ENCODE measurements at regions not wholly inside any gene's neighbourhood (a gene's known extent, or its start where the extent isn't known, plus 50 kb on each side); places are given as distances from the start of the nearest gene placed in this dataset.

DNA sequence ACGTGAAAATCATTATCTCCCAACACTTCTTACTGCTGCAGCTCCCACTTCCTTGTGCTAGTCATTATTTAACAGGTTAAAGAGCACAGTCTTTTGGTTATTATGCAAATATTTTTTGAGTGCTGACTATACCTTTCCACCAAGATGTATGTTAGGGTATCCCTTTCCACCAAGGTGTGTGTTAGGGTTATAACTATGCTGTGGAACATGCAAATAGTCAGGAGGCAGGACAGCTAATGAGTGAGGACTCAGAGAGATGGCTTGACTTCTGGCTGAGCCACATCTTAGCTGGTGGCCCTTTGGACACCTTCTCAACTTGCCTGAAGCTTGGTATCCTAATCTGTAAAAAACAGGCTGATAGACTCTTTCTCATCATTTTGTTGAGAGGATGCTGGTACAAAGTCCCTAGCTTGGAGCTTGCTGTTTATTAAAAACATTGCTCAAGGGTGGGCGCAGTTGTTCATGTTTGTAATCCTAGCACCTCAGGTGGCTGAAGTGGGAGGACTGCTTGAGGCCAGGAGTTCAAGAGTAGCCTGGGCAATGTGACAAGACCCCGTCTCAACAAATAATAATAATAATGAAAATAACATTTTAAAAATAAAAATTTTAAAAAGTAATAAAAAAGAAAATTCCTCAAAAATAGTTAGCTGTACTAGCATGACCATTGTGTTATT, 160.5 kb upstream of the ADAMTS9 start:
- TF ChIP-seq, protein P1, sequence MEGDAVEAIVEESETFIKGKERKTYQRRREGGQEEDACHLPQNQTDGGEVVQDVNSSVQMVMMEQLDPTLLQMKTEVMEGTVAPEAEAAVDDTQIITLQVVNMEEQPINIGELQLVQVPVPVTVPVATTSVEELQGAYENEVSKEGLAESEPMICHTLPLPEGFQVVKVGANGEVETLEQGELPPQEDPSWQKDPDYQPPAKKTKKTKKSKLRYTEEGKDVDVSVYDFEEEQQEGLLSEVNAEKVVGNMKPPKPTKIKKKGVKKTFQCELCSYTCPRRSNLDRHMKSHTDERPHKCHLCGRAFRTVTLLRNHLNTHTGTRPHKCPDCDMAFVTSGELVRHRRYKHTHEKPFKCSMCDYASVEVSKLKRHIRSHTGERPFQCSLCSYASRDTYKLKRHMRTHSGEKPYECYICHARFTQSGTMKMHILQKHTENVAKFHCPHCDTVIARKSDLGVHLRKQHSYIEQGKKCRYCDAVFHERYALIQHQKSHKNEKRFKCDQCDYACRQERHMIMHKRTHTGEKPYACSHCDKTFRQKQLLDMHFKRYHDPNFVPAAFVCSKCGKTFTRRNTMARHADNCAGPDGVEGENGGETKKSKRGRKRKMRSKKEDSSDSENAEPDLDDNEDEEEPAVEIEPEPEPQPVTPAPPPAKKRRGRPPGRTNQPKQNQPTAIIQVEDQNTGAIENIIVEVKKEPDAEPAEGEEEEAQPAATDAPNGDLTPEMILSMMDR (IDR thresholded peaks at IDR 0.05): no peak
- TF ChIP-seq POLR2AphosphoS5 (IDR thresholded peaks at IDR 0.05): no peak
